HK-2 (cell line): ENCODE measurements at regions not wholly inside any gene's neighbourhood (a gene's known extent, or its start where the extent isn't known, plus 50 kb on each side); places are given as distances from the start of the nearest gene placed in this dataset.
"Not testable (repeated sequence)": the region's sequence is repeated elsewhere in the genome, so short reads cannot be mapped to it uniquely, and the experiment has no call there.

Source experiments
- DNase-seq: peaks from one replicate; pipeline ENCODE4 v3.0.0-alpha.2; 2018; ENCODE audit not compliant: unreplicated experiment

DNA sequence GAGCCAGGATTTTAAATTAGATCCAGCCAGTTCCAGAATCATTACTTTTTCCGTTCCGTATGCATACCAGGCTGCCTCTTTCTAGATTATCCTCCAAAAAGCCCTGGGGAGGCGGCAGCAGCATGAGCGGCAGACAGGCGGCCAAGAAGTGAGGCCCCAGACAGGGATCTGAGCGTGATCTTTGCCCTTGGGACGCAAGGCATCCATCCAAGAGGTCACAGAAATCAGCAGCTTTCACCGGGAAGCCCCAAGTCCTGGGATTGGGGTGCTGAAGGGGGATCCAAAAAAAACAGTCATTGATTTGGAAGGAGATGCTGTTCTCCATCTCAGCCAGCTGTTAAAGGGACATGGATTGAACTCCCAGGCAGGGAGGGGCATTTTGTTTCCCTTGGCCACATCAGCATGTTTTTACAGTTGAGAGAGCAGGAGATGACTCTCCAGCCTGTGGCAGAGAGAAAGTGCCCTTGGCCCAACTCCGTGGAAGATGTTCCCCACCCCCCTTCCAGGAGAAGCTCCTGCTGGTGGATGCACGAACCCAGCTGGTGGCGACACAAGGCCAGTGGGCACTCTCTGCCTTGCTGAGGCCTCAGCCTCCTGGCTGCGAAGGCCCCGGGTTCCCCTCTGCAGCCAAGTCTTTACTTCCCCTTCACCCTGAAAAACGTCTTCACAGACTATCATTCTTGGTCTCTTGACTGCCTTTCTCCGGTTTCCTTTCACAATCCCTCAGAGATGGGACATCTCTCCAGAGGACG lies 265.6 kb downstream of the ANAPC1 start:
- peak; percentile 20 for DNase-seq

DNA sequence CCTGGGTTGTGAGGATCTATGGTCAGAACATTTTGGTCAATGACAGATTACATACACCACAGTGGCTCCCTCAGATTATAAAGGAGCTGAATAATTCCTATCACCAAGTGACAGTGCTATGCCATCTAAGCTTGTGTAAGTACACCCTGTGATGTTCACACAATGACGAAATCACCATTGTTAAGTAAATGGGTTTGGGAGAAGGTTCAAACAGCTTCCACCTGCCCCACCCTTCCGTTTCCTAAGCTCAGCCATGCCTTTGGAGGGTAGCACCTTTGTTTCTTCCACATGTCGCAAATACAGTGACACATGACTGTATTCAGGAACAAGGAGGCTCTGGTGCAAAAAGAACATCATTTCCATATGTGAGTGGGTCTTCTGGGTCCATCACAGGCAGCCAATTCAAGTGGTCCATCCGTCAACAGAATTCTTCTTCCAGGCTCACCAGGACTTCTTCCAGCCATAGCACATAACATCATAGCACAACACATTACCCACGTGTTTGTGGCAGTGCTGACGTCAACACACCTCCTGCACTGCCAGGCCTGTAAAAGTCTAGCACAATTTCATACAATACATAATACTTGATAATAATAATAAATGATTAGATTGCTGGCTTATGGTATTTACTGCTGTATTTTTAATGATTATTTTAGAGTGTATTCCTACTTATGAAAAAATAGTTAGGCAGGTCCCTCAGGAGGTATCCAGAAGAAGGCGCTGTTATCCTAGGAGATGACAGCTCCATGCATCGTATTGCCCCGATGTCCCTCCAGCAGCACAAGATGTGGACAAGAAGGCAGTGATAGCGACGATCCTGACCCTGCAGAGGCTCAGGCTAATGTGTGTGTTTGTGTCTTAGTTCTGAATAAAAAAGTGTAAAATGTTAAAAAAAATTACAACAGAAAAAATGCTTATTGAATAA lies 264.8 kb downstream of the ANAPC1 start:
- no peak for DNase-seq

- DNase-seq = no peak
Measured at GRCh38 chr2:111620281-111620680, 263.7 kb downstream of the ANAPC1 start.

DNA sequence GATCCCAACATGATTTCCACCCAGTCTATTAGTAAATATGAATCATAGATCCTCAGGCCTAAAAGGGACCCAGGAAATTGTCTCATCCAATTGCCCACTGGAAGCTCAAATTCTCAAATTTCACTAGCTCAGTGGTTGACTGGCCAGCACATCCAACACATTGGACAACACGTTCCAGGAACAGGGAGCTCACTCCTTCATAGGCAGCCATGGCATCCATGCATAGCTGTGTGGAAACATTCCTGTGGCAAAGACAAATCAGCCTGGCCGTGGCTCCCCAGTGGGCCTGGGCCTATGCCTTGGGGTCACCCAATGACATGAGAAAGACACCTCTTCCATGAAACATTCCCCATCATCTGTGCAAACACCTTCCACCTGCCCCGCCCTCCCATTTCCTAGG lies 261.1 kb downstream of the ANAPC1 start:
- DNase-seq = no peak

GRCh38 chr2:111623380-111623779 lies 260.6 kb downstream of the ANAPC1 start:
- DNase-seq = no peak

GRCh38 chr2:111624411-111625156 lies 259.4 kb downstream of the ANAPC1 start:
- no peak for DNase-seq

- not testable (repeated sequence) for DNase-seq
Measured at GRCh38 chr2:111625157-111625537, 258.8 kb downstream of the ANAPC1 start.

- no peak for DNase-seq
Measured at GRCh38 chr2:111626037-111626864, 257.7 kb downstream of the ANAPC1 start.

- DNase-seq = no peak
Measured at GRCh38 chr2:111626865-111627163, 257.2 kb downstream of the ANAPC1 start.

DNA sequence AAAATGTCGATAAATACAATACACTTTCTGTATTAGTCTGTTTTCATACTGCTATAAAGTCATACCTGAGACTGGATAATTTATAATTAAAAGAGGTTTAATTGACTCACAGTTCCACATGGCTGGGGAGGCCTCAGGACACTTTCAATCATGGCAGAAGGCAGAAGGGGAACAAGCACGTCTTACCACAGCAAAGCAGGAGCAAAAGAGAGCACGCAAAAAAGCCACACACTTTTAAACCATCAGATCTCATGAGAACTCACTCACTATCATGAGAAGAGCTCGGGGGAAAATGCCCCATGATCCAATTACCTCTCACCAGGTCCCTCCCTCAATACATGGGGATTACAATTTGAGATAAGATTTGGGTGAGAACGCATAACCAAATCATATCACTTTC lies 256.7 kb downstream of the ANAPC1 start:
- DNase-seq = no peak

DNA sequence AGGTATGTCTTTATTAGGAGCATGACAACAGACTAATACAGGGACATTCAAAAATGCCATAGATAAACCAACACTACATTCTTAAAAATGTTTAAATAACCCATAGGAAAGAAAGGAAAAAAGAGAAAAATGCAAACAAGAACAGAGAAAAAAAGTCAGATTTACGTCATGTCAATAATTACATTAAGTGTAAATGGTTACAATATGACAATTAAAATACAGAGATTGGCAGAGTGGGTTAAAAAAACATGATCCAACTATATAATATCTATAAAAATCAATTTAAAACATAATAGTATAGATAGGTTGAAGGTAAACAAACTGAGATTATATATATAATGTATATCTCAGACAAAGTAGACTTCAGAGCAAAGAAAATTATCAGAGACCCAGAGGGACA lies 255.8 kb downstream of the ANAPC1 start:
- no peak for DNase-seq

DNA sequence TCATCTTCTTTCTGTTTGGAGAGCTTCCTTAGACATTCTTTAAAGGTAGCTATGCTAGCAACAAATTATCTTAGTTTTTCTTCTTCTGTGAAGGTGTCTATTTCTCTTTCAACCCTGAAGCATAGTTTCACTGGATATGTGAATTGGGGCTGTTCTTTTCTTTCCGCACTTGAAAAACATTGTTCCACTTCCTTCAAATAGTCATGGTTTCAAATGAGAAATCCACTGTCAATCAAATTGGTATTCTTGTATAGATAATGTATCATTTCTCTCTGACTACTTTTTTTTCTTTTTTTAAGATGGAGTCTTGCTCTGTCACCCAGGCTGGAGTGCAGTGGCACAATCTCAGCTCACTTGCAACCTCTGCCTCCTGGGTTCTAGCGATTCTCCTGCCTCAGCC lies 254.0 kb downstream of the ANAPC1 start:
- DNase-seq = no peak

DNA sequence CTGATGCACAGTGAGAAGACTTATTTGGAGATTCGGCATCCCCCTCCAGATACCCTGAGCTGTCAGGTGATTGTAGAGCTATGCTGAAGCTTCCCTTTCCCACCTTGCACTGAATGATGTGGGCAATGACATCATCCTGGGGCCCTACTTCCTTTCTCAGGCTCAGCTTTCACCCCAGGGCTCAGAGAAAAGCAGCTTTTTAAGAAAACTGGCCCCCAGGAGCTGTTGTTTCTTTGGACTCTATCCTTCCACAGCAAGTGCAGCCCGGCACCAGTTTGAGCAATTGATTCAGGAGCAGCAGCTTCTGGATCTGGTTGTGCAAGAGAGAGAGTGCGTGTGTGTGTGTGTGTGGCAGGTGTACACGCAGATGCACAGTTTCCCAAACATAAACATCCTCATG lies 251.3 kb downstream of the ANAPC1 start:
- DNase-seq = no peak

- DNase-seq = no peak
Measured at GRCh38 chr2:111633189-111633588, 250.8 kb downstream of the ANAPC1 start.

DNA sequence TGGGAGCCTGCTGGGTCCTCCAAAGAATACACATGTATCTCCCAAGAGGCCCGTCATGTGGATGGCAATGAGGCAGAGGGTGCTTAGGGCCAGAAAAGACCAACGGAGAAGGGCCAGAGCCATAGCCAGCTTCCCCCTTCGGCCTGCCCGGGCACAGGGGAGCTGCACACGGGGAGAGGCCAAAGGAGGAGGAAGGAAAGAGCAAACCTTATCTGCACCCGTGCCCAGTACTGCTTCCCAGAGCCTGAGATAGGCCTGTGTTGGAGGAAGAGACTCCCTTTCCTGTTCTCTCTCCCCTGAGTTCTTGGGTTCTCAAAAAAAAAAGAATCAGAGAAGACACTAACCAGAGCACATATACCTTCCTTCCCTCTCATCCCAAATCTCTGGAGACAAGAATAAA lies 250.3 kb downstream of the ANAPC1 start:
- no peak for DNase-seq

DNA sequence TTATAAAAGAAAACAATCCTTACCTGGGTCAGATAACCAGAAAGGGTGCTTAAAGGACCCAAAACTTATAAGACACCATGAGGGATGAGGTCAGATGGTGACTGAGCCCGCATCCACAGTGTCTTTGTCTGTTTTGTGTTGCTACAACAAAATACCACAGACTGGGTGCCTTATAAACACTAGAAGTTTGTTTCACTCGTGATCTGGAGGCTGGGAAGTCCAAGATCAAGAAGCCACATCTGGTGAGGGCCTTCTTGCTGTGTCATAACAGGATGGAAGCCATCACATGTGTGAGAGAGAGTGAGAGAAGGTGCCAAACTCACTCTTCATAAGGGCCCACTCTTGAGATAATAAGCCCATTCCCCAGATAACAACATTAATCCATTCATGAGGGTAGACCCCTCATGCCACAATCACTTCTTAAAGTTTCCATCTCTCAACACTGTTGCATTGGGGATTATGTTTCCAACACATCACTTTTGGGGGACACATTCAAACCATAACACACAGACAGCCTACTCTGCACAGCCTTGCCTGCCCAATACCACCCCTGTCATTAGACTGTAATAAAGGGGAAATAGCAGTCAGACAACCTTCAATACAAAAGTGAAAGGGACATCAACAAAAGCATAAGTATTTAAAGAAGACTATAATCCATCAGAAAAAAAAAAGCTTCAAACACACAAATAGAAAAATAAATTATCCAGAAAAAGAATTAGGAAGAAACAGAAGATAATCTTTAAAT lies 249.8 kb downstream of the ANAPC1 start:
- no peak for DNase-seq

- no peak for DNase-seq
Measured at GRCh38 chr2:111634995-111635538, 248.9 kb downstream of the ANAPC1 start.

- no peak for DNase-seq
Measured at GRCh38 chr2:111636905-111637304, 247.1 kb downstream of the ANAPC1 start.

DNA sequence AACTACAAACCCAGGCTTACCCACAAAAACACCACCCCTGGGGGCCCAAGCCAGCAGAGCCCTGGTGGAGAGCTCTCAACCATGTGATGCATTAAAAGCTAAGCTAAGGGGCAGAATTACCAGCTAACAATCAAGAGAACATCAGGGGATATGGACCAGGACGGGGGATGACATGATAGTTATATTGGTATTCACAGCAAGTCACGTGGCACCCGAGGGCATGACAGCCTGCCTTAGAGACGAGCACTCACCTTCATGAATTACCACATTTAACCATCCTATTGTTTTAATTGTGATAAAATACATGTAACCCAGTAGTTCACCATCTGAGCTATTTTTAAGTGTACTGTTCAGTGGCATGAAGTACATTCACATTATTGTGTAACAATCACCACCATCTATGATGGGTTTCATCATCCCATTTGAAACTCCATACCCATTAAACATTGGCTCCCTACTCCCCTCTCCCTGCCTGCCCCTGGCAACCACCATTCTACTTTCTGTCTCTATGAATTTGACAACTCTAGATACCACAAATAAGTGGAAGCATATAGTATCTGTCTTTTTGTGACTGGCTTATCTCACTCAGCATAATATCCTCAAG lies 245.6 kb downstream of the ANAPC1 start:
- no peak for DNase-seq

DNA sequence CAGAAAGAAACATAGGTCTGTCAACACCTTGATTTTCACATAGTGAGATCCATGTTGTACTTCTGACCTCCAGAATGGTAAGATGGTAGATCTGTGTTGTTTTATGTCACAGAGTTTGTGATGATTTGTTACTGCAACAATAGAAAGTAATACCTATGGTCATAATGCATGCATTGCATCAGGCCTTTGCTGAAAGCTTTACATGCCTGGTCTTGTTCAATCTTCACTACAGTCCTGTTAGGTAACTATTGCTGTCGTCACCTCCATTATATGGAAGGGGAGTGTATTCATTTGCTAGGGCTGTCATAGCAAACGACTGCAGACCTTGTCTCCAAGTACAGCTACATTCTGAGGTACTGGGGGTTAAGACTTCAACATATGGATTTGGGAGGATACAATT lies 243.5 kb downstream of the ANAPC1 start:
- no peak for DNase-seq
